ENCODE measurements at regions not wholly inside any gene's neighbourhood (a gene's known extent, or its start where the extent isn't known, plus 50 kb on each side); places are given as distances from the start of the nearest gene placed in this dataset.
"Not testable (repeated sequence)": the region's sequence is repeated elsewhere in the genome, so short reads cannot be mapped to it uniquely, and the experiment has no call there.

- not testable (repeated sequence) for DNase-seq
Observed at GRCh38 chr6:26957399-26958127, 289.9 kb upstream of the PRSS16 start.

GRCh38 chr6:26961236-26961635, 286.3 kb upstream of the PRSS16 start:
- not testable (repeated sequence) for DNase-seq

GRCh38 chr6:27002447-27002846, 245.1 kb upstream of the PRSS16 start:
- DNase-seq = no peak

- no peak for DNase-seq
Observed at GRCh38 chr6:27007020-27007419, 240.5 kb upstream of the PRSS16 start.

- not testable (repeated sequence) for DNase-seq
Observed at GRCh38 chr6:27008613-27009012, 238.9 kb upstream of the PRSS16 start.

GRCh38 chr6:27014053-27014452, 233.4 kb upstream of the PRSS16 start:
- not testable (repeated sequence) for DNase-seq

- DNase-seq = no peak
Observed at GRCh38 chr6:27016689-27017088, 230.8 kb upstream of the PRSS16 start.

GRCh38 chr6:27018401-27018800, 229.1 kb upstream of the PRSS16 start:
- not testable (repeated sequence) for DNase-seq

GRCh38 chr6:27019651-27020552, 227.6 kb upstream of the PRSS16 start:
- DNase-seq = peak; percentile 90

- no peak for DNase-seq
Observed at GRCh38 chr6:27020553-27020880, 227.0 kb upstream of the PRSS16 start.

- no peak for DNase-seq
Observed at GRCh38 chr6:27023664-27024063, 223.8 kb upstream of the PRSS16 start.

- DNase-seq = no peak
Observed at GRCh38 chr6:27025351-27025750, 222.2 kb upstream of the PRSS16 start.

- DNase-seq = no peak
Observed at GRCh38 chr6:27026361-27026760, 221.1 kb upstream of the PRSS16 start.

GRCh38 chr6:27031302-27031701, 216.2 kb upstream of the PRSS16 start:
- DNase-seq = no peak

GRCh38 chr6:27038498-27038897, 209.0 kb upstream of the PRSS16 start:
- DNase-seq = no peak

GRCh38 chr6:27040244-27041042, 207.1 kb upstream of the PRSS16 start:
- no peak for DNase-seq

GRCh38 chr6:27043244-27043643, 204.3 kb upstream of the PRSS16 start:
- no peak for DNase-seq

- not testable (repeated sequence) for DNase-seq
Observed at GRCh38 chr6:27045131-27045530, 202.4 kb upstream of the PRSS16 start.

- not testable (repeated sequence) for DNase-seq
Observed at GRCh38 chr6:27047725-27048124, 199.8 kb upstream of the PRSS16 start.

GRCh38 chr6:27049863-27050781, 197.4 kb upstream of the PRSS16 start:
- DNase-seq = no peak

- DNase-seq = not testable (repeated sequence)
Observed at GRCh38 chr6:27052082-27052730, 195.3 kb upstream of the PRSS16 start.

- DNase-seq = no peak
Observed at GRCh38 chr6:27052731-27053082, 194.8 kb upstream of the PRSS16 start.

Measured in NCI-H345 (cell line).